ENCODE measurements at regions not wholly inside any gene's neighbourhood (a gene's known extent, or its start where the extent isn't known, plus 50 kb on each side); places are given as distances from the start of the nearest gene placed in this dataset.

GRCh38 chr2:120406566-120406965 is 60.6 kb downstream of the INHBB start:
- TF ChIP-seq CTCF (IDR thresholded peaks at IDR 0.05 in 4 of 5, conservative IDR thresholded peaks at IDR 0.05 in 1 of 5) (no peak), POLR2A (IDR thresholded peaks at IDR 0.05) (no peak)
